HG02642 (cell line): ENCODE measurements at regions not wholly inside any gene's neighbourhood (a gene's known extent, or its start where the extent isn't known, plus 50 kb on each side); places are given as distances from the start of the nearest gene placed in this dataset.
A peak's percentile ranks its signal among the peaks of the same experiment; 100 is the strongest.
"Not testable (repeated sequence)": the region's sequence is repeated elsewhere in the genome, so short reads cannot be mapped to it uniquely, and the experiment has no call there.

ENCODE experiments used
- ATAC-seq: cut with Tn5 transposase; IDR thresholded peaks from one replicate; pipeline ENCODE4 v1.9.1; 2021; ENCODE audit warnings: mild to moderate bottlenecking; ENCODE audit not compliant: unreplicated experiment, poor library complexity

DNA sequence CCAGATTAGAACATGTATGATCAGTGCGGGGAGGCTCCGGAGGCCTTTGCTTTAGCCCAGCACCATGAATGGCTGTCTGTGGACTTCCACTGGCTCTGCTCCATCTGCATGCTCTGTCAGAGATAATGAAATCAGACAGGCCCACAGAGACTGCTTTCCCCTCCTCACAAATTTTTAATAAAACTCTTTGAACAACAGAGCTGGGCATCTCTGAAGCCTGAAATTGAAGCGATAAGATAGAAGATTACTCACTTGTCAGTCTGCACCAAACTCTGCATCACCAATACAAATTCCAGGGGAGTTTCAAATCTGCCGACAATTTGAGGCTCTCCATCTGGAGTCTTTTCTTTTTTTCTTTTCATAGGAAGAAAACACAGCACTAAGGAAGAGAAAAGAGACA lies 110.0 kb downstream of the DYRK2 start:
- peak; percentile 30 for ATAC-seq

DNA sequence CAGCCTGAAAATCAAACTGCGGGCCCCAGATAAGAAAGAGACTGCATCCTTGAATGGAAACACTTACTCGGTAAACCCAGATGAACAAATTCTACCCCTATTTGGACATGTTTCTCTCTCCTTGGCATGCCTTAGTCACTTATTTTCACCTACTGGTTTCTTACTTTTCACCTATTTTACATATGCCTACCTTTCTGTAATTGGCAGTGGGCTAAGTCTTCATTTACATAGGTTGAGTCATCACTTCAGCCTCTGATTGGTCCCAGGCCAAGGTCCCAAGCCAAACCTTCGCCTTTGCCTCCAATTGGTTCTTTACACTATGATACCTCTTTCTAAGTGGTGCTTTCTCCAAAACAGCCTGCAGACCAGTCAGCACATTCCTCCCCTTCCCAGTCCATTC lies 111.3 kb downstream of the DYRK2 start:
- no peak for ATAC-seq

DNA sequence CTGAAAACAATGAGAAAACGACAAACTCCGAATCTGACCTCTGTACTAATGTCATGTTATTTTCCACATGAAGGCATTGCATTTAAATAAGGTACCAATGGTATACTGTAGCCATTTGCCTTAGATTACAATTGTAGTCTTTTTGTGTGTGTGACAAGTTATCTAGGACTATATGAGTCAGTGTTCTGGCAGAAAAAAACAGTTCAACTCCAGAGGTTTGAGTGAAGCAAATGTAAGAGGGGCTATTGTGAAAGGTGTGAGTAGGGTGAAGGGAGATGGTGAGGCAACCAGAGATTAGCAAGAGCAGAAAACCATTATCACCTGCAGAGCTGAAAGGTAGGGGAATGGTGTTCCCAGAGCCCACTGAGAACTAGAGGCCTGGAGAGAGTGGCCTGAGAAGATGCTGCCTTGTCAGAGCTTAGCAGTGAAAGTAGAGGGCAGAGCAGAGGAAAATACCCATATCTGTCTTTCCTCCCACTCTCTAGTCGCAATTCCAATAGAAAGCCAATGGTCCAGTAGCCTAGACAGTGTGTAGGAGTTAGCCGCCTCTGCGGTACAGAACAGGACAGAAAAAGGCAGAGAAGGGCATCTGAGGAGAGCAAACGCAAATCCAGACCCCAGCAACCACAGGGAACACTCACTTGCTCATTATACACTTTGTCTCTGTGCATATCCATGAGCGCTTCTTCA lies 112.2 kb downstream of the DYRK2 start:
- no peak for ATAC-seq

DNA sequence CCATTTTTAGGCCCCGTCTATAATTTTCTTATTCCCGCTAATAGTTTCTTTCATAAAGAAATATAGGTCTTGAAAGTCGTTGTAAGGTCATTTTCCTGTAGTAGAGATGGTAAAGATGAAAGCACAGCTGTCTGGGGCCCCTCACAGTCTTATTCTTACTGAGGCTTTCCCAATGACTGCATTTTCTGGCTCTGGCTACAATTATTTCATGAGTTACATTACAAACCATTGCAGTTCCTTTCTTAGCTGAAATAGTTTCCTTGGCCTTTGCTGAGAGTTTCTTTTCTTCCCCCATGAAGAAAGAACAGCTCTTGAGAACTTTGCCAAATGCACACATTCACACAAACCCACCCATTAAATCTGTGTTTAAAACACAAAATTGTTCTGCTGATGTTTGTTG lies 113.0 kb downstream of the DYRK2 start:
- ATAC-seq = no peak

DNA sequence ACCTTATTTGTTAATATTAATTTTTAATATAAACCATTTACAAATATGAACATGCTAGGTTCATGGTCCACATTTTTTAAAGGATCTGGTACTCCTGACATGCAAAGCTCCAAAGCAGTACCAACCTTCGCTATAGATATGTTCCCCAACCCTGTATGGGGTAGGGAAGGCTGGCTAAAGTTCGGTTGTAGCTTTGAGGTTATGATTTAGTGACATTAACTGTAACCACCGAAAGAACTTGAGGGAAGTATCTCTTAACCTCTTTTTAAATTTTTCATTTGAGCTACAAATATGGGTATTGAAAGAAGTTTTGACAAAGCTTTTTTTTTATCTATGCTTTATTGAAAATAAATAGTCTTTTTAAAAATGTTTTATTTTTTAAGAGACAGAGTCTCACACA lies 115.5 kb downstream of the DYRK2 start:
- ATAC-seq = no peak

DNA sequence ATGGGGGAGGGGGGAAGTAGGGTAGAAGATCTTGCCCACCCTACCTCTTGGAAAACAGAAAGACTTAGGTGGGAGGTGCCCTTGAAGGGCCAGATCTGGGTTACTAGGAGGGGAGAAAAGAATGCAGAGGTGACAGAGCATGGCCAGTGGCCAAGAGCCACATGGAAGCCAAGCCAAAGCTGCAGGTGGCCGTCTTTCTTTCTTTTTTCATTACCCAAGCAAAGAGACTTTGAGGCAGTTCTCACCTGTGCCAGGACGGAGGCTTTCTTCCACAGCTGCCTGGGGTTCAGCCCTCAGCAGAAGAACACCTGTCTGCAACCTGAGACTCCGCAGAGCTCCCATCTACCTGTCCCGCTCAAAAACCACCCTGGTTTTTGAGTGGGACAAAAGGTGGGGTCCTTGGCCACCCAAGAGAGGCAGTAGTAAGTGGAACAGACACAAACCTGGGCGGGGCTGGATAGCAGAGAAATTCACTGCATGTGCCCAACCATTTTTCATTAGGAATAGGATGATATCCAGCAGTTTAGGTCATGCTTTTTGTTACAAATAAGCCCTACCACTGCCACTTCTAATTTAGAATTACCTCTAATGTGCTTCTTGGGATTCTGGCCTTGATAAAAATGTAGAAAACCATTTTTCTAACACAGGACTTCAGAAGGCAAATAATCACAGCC lies 116.5 kb downstream of the DYRK2 start:
- ATAC-seq = no peak

DNA sequence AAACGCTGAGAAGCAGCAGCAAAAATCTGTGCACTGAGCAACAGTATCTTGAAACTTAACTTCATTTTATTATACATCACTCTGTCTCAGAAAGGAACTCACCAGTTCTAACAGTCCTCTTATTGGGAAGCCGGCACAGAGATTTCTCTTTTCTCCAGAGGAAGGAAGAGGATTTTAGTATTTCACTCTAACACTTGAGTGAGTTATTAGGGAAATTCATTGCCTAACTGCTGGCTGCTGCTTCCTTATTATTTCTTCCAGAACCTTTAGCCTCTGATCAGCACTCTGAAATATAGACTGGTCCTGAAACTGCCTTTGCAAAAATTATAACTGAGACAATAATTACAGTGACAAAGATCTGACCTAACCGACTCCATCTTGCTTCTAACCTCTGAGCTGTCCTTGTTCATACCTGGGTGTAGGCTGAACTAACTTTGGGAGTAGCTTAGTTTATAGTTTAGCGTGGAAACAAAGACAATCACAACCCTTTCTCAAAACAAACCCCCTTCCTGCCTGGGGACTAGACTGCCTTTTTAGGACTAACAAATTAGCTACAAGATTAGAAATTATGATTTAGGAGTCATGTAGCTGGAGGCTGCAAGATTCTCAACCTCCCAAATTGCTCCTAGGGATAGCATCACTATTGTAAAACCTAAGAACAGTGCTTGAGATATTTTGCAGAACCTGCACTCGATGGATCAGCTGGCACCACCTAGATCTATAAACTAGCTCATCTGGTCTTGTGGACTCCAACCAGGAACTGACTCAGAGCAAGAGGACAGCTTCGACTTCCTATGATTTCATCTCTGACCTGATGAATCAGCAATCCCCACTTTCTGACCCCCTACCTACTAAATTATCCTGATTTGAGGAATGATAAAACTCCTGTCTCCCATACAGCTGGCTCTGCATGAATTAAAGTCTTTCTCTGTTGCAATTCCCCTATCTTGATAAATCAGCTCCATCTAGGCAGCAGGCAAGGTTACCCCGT lies 117.5 kb downstream of the DYRK2 start:
- no peak for ATAC-seq

DNA sequence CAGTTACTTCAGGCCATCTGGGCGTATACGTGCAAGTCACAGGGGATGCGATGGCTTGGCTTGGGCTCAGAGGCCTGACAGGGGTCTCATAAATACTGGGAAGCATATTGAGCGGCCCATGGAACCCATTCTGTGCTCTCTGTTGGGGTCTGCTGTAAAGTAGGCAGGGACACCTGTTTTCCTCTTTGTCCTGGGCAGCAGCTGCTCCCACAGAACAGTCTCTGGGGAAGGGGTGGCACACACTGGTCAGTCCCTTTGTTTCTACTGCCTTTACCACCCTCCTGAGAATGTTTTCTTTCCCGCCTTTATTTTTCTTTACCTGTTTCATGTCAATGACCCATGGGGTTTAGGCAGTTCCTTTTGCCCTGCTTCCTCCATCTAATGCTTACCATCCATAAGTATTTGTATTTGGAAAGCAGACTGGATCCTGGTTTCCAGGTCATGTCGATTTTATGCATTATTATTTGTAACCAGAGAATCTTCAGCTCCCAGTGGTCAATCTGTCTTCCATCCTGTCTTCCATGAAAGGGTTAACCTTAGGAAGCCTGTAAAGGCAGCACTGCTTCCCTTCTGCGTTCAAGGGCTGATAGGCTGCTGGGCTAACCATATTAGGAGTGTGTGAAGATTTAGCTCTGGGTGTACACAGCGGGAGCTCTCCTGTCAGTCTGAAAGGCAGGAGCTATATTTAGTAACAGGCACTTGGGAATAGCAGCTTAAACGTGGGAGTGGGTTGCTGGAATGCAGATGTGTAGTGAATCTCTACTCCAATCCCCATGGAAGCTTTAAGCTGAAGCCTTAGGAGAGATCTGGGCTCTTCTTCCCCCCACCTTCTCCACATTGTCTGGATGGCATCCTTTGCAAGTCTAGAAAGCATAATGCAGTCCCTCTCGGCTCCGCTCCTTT lies 124.0 kb downstream of the DYRK2 start:
- no peak for ATAC-seq

DNA sequence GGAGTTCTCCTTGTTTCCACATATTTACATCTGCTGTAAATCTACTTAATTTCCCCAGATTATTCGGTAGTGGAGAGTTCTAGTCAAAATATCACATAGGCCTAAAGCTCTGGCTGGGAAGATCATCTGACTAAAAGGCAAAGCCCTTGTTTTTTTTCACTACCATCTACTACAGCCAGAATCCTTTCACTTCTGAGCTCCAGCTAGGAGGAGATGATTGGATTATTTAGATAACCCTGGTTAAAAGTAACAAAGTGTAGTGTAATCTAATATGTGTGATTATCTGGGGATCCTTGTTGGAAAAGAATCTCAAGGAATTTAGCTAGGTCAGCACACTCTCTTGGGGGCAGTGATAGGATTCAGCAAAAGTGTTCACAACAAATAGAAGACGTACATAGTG lies 125.4 kb downstream of the DYRK2 start:
- no peak for ATAC-seq

DNA sequence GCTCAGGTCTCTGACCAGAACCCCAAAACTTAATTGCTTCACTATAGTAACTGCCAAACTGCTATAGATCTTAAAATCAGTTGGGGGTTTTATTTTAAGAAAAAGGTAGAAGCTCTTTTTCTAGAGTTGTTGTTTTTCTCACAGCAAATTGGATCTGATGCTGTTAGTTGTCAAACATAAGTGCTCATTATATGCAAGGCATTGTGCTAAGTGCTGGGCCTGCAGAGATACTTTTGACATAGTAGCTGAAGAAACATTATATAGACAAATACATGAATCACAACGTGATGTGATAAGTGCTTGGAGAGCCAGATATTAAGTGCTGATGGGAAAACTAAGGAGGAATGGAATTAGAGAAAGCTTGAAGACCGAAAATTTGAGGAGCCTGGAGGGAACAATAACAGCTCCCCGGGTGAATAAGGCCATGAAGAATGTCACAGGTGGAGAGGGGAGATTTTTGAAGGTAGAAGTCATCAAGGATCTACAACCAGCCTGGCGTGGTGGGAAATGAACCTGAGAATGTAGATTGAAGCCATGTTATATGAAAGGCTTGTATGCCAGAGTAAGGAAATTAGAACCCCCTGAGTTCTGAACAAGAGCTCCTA lies 126.5 kb downstream of the DYRK2 start:
- no peak for ATAC-seq

DNA sequence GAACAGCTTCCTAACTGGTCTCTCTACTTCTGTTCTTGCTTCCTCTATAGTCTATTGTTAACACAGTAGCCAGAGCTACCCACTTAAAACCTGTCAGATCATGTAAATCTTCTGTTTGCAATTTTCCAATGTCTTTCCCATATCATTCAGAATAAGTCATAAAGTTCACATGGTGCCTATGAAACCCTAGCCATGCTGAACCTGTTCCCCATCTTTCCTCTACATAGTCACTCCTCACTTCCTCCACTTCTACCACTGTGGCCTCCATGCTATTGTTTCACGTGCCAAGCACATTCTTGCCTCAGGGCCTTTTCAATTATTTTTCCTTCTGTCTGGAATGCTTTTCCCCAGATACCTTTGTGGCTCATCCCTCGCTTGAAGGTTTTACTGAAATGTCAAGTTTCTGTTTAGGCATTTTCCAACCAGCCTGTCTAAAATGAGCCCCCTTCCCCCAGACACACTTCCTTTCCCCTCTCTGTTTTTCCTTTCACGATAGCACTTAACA lies 132.1 kb downstream of the DYRK2 start:
- no peak for ATAC-seq

DNA sequence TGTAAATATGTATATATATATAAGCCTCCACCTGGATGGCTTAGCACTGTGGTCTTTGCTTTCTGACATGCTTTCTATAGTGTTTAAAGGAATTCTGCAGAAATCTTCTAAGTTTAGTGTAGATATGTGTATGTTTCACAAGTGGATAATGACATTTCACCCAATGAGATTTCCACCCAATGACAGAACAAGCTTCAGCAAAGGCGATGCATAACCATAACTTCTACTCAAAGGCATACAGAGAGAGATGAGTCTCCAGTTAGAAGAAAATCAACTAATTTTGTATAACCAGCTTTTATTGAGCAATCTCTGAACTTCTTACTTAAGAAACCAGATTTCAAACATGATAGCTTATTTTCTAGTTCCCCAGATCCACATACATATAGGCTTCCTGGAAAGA lies 134.0 kb downstream of the DYRK2 start:
- ATAC-seq = no peak

DNA sequence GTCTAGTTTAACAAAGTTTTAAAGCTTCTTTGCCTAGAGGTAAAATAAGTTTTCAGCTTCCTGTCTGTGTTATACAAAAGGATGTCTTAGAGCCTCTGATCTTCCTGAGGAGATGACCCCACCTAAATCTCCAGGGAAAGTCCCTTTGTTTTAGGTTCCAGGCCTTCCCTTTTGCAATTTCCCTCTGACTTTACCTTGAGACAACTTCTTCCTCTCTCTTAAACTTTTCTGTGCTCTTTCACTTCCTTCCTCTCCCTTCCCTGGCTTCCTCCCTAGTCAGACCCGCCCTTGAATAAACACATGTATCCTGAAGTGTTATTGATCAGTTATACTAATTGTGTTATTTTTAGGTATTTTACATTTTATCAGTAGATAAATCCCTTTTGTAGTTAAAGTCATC lies 134.8 kb downstream of the DYRK2 start:
- no peak for ATAC-seq

DNA sequence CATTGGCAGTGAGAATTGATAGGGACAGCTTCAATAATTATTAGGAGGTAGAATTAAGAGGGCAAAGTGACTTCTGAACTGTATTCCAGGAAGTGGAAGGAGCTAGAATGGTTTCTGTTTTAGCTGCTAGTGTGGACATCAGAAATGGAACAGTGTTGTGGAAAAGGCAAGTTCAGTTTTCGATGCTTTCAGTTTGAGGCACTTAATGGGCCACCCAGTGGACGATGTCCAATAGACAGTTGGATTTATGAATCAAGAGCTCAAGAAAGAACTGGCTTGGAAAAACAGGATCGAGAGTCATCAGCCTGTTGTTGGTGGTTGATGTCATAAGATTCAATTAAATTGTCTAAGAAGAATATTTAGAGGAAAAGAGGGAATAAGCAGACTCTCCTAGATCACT lies 136.3 kb downstream of the DYRK2 start:
- ATAC-seq = no peak

DNA sequence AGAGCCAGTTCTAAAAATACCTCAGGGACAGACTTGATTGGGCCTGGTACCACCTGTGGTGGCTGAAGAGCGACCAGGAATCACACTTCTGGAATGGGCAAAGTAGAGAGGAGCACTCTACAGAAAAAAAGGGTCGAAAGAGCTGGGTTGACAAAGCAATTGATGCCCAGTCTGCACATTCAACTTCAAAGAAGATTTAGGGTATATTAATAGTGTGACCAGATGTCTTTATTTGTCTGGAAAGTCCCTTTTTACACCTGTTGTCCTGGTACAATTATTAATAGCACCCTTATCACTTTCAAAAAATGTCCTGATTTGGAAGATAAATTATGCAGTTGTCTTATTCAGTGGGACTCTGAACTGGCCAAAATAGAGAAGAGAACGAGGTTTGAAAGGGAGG lies 137.5 kb downstream of the DYRK2 start:
- ATAC-seq = no peak

DNA sequence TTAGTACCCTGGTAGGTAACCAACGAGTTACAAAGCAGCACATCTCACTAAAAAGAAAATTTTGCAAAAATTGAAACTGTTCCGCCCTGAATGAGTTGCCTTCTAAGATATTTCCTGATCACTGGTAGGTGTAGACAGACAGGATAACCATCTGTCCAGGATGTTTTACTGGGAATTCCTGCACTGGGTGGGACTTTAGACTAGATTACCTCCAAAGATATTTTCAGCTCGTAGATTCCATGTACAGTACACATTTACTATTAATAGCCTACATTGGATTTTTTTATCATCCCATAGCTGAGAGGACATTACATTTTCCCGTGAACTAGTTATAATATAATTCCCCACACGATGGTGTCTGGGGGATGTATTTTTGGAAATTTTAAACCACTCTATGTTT lies 139.6 kb downstream of the DYRK2 start:
- ATAC-seq = no peak

DNA sequence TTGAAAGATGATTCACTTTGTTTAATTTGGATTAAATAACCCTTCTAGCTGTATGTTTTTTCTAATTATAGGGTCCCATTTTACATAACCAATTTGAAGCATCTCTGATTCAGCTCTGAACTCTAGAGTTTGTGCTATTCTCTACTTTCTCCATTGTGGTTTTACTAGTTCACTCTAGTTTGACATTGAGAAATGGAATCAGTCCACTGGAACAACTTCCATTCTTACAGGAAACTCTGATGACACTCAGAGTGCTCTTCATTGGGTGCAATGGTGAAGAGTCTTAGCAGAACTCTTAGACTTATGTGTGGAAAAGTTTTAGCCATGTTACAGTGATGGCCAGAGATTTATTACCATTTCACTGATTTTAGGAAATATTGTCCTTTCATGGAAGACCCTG lies 140.7 kb downstream of the DYRK2 start:
- ATAC-seq = no peak

DNA sequence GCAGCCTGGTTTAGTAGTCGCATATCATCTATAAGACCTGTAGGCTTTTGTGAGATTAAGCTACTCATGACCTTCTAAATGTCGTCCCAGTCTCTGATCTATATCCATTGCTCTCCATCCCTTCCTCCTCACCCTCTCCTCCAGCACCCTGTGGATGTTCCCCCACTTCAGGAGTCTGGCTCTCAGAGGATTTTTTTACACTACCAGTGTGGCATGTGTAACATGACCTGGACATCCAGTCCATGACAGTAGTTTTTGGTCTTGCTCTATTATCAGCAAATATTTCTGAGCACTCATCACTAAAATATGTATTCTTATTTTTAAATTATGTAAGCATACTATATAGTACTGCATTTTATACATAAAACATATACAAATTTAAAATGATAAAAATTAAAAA lies 142.1 kb downstream of the DYRK2 start:
- ATAC-seq = no peak

DNA sequence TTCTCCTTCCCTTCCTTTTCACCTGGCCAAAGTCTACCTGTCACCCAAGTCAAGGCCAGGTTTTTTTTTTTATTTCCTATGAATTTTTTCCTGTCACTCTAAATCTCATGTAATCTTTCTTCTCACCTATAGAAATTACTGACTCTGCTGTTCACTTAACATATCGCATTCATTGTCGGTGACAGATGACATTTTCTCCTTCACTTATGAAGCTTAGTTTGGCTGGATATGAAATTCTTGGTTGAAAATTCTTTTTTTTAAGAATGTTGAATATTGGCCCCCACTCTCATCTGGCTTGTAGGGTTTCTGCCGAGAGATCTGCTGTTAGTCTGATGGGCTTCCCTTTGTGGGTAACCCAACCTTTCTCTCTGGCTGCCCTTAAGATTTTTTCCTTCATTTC lies 142.8 kb downstream of the DYRK2 start:
- ATAC-seq = not testable (repeated sequence)

DNA sequence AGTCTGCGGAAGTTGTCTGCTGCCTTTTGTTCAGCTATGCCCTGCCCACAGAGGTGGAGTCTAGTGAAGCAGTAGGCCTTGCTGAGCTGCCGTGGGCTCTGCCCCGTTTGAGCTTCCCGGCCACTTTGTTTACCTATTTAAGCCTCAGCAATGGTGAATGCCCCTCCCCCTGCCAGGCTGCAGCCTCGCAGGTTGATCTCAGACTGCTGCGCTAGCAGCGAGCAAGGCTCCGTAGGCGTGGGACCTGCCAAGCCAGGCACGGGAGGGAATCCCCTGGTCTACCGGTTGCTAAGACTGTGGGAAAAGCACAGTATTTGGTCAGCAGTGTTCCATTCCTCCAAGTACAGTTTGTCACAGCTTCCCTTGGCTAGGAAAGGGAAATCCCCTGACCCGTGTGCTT lies 143.6 kb downstream of the DYRK2 start:
- no peak for ATAC-seq
